H1 (cell line): ENCODE measurements at regions not wholly inside any gene's neighbourhood (a gene's known extent, or its start where the extent isn't known, plus 50 kb on each side); places are given as distances from the start of the nearest gene placed in this dataset.

Experiments
- BACH1 ChIP-seq: IDR thresholded peaks from 2 replicates; pipeline ENCODE4 v1.6.1; 2012; ENCODE audit warnings: low read length, improper control_type of control experiment
- CEBPB ChIP-seq: IDR thresholded peaks from 2 replicates; pipeline ENCODE4 v1.6.1; 2012; ENCODE audit warnings: low read depth, low read length
- CTCF ChIP-seq, 3 experiments: IDR thresholded peaks; 1 replicate in 2 of 3; 2 replicates in 1 of 3; pipeline versions ENCODE4 v1.5.1 to v1.6.1; 2011; ENCODE audit warnings: low read length in 3 of 3, mild to moderate bottlenecking in 3 of 3, inconsistent platforms in 2 of 3, low read depth in 1 of 3, moderate library complexity in 1 of 3; ENCODE audit not compliant: insufficient read depth in 1 of 3; ENCODE audit errors: control extremely low read depth in 1 of 3
- EZH2 ChIP-seq: fragments of 200-600 bp; sonication (generic); IDR thresholded peaks from 2 replicates; pipeline ENCODE4 v1.7.1; 2012; ENCODE audit warnings: low read depth, mild to moderate bottlenecking, moderate library complexity, low read length, inconsistent platforms; ENCODE audit not compliant: severe bottlenecking
- FOSL1 ChIP-seq: IDR thresholded peaks from 2 replicates; pipeline ENCODE4 v1.6.1; 2011; ENCODE audit warnings: mild to moderate bottlenecking, low read depth, low read length, moderate library complexity; ENCODE audit not compliant: insufficient read depth
- KDM1A ChIP-seq: fragments of 200-600, 300-600 bp; sonication (generic); IDR thresholded peaks from 2 replicates; pipeline ENCODE4 v1.7.1; 2016; ENCODE audit warnings: mild to moderate bottlenecking, low read length, borderline replicate concordance
- NRF1 ChIP-seq: IDR thresholded peaks from 2 replicates; pipeline ENCODE4 v1.6.1; 2011; ENCODE audit warnings: mild to moderate bottlenecking, low read depth, low read length, improper control_type of control experiment
- POLR2A ChIP-seq, 2 experiments: IDR thresholded peaks; 1 replicate in 1 of 2; 2 replicates in 1 of 2; pipeline ENCODE4 v1.6.1; 2011; ENCODE audit warnings: low read depth in 2 of 2, low read length in 2 of 2, mild to moderate bottlenecking in 2 of 2; ENCODE audit errors: control extremely low read depth in 1 of 2
- POLR2AphosphoS5 ChIP-seq: IDR thresholded peaks from 2 replicates; pipeline ENCODE4 v1.6.1; 2011; ENCODE audit warnings: low read depth, low read length
- SP1 ChIP-seq: IDR thresholded peaks from 2 replicates; pipeline ENCODE4 v1.6.1; 2011; ENCODE audit warnings: low read depth, low read length
- SUZ12 ChIP-seq: fragments of 200-600 bp; sonication (generic); IDR thresholded peaks from 2 replicates; pipeline ENCODE4 v1.6.1; 2012; ENCODE audit warnings: mild to moderate bottlenecking, inconsistent platforms, low read length, moderate library complexity, mixed read lengths
- TAF7 ChIP-seq: optimal IDR thresholded peaks from 2 replicates; pipeline ENCODE3; 2011; ENCODE audit warnings: low read depth, mild to moderate bottlenecking, inconsistent platforms, low read length, moderate library complexity, borderline replicate concordance
- USF2 ChIP-seq: IDR thresholded peaks from 2 replicates; pipeline ENCODE4 v1.6.1; 2011; ENCODE audit warnings: low read length, improper control_type of control experiment
- ZNF274 ChIP-seq: IDR thresholded peaks from 2 replicates; pipeline ENCODE4 v1.7.0; 2012; ENCODE audit warnings: low read length, borderline replicate concordance; ENCODE audit errors: extremely low read depth

- no peak for TF ChIP-seq EZH2
- TF ChIP-seq CTCF (IDR thresholded peaks at IDR 0.05; ENCODE audit: control extremely low read depth in 1 of 3, insufficient read depth in 1 of 3, low read depth in 1 of 3, low read length in 3 of 3) = no peak
- no peak for TF ChIP-seq BACH1
- TF ChIP-seq KDM1A = no peak
- TF ChIP-seq FOSL1 = no peak
- TF ChIP-seq SUZ12 = no peak
- no peak for TF ChIP-seq ZNF274
- TF ChIP-seq TAF7 = no peak
- no peak for TF ChIP-seq POLR2A (IDR thresholded peaks at IDR 0.05; ENCODE audit: control extremely low read depth in 1 of 2, low read depth in 2 of 2, low read length in 2 of 2)
- no peak for TF ChIP-seq POLR2AphosphoS5
- no peak for TF ChIP-seq NRF1
- no peak for TF ChIP-seq CEBPB
- TF ChIP-seq SP1 = no peak
- no peak for TF ChIP-seq USF2
Measured at GRCh38 chr13:81388400-81388799, 1047.5 kb upstream of the SPRY2 start.
